ENCODE measurements at regions not wholly inside any gene's neighbourhood (a gene's known extent, or its start where the extent isn't known, plus 50 kb on each side); places are given as distances from the start of the nearest gene placed in this dataset.
"Not testable (repeated sequence)": the region's sequence is repeated elsewhere in the genome, so short reads cannot be mapped to it uniquely, and the experiment has no call there.

DNA sequence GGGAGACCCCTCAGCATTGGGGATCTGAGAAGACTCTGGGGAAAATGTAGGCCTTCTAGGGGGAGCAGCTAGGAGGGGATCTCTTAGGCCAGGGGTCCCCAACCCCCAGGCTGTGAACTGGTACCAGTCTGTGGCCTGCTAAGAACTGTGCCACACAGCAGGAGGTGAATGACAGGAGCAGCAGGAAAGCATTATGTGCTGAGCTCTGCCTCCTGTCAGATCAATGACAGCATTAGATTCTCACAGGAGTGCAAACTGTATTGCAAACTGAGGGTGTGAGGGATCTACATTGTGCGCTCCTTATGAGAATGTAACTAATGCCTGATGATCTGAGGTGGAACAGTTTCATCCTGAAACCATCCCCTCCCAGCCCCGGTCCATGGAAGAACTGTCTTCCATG, 127.3 kb downstream of the SCG2 start:
- DNase-seq: no peak

DNA sequence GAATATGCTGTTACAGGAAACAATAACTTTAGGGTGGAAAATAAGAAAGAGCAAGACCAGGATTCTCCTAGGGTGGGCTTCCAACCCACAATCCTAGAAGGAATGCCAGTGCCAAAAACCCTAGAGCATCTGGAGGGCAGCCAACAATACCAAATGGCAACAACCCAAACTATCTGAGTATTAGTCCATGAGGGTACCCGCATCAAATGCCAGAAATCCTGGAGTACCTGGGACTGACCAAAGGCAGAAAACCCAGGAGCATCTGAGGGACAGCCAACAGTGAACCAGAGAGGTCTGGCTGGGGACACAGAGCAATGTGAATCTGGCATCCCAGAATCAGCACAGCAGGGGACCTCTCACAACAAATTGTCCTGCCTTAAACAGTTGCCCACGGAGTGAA, 126.3 kb downstream of the SCG2 start:
- DNase-seq: no peak

DNA sequence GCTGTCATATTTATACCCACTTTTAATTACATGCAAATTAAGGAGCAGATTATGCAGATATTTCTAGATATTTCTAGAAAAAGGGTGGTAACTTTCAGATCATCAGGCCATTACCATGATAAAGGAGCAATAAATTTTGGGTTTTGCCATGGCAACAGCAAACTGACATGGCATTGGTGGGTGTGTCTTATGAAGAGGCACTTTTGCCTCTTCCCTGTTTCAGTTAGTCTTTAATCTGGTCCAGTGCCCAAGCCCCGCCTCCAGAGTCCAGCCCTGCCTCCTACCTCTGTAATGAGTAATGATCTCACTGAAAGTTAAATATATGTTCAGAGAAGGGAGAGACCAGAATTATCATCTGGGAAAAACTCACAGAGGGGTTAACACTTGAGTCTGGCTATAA, 124.8 kb downstream of the SCG2 start:
- DNase-seq: no peak

DNA sequence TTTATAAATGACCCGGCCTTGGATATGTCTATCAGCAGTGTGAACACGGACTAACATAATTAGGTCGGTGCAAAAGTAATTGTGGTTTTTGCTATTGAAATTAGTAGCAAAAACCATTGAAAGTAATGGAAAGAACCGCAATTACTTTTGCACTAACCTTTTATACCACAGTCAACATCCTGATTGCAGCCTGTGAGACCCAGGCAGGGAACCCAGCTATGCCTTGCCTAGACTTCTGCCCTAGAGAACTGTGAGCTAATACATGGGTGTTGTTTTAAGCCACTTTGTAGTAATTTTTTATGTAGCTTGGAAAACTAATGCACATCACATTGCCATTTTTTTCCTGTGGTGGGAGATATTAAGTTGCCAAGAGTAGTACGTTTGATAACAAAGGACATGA, 120.7 kb downstream of the SCG2 start:
- no peak for DNase-seq

DNA sequence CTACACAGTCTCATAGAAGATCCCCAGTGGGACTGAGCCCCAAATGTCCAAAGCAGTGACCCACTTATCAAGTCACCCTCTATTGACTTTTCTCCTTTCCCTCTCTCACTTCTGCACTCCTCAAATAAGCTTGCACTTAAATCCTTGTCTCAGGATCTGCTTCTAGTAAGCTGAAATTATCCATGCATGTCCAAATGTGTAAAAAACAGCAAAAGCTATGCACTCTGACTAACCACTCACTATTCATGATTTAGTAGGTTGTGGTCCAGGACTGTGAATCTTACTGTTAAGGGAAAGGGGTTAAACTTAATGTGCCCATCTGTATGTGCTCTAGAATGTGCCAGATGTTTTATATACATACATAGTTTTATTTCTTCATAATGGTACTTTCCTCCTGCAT, 115.4 kb downstream of the SCG2 start:
- DNase-seq: no peak

DNA sequence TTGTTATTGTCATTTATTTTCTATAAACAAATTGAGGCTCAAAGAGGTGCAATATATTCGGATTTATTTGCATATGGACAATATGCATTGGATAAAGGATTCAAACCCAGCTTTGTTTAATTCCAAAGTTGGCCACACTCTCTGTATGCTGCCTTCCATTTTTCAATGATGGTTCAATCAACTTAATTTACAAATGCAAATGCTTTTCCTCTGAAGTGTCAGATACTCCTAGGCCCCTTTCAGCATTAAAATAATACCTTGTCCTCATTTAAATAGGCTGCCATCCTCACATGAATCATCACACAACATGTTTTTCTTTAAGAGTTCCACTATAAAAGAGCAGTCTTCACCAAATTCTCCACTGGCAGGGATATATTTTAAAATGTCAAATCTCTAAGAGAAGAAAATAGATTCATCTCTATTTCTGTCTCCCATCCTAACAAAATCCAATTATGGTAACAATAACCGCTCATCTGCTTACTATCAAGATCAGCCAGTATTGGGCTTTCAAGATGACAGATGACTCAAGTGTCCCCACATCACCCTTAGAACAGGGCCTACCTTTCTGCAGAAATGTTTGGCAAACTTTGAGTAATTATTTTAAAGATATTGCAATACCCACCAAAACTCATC, 114.8 kb downstream of the SCG2 start:
- DNase-seq: no peak

DNA sequence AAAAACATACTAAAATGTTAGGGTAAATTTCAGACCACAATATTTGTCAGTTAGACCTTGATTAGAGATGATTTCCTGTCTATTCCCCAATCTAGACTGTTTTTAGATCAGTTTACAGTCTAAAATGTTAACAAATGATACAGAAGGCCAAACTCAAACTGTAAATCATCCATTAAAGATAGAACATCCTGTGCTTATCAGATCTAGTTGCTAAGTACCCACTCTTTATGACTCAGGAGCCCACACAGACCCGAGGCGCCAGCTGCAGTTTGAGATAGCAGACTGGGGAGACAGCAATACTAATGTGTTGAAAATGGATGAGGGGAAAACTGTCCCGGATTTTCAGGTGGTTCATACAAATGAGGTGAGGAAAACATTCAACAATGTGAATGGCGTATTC, 113.3 kb downstream of the SCG2 start:
- no peak for DNase-seq

DNA sequence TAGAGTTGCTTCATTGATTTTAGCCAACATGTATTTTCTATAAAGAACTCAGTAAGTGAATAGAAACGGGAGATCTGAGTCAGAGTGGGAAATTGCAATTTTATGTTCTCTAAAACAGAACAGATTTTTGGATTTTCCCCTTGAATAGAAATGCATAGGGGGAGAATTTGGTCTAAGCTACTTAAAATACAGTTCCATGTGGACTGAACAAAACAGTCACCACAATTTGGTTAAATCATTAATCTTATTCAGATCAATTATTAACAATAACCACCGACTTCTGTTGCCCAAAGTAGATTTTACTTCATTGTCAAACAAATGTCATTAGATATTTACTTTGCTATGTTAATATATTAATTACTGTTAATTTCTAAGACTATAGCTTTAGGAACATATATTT, 107.7 kb downstream of the SCG2 start:
- DNase-seq: no peak

DNA sequence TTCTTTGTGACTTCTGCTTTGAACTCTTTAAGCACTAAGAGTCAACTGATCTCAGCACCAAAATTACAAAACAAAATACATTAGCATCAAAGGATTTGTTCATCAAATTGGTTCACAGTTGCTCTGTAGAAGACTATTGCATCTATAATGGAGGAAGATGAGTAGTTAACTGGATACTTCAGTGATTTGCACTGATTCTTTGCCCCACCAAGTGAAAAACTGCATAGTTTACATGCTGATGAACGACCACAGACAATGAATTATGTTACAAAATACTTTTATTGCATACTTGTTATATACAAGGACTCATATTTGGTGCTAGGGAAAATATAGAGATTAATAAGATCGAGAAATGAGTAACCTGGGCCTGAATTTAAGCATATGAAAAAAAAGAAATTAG, 107.2 kb downstream of the SCG2 start:
- DNase-seq: no peak

DNA sequence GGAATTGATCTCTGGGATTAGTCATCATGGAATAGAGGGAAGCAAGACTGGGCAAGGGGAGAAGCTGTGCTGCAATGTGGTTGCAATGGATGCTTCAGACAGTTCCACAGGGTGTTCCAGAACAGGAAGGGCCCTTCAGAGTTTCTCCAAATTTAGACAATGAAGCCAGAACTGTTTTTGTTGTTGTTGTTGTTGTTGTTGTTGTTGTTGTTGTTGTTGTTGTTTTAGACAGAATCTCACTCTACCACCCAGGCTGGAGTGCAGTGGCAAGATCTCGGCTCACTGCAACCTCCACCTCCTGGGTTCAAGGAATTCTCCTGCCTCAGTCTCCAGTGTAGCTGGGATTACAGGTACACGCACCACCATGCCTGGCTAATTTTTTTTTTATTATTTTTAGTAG, 105.3 kb downstream of the SCG2 start:
- not testable (repeated sequence) for DNase-seq

DNA sequence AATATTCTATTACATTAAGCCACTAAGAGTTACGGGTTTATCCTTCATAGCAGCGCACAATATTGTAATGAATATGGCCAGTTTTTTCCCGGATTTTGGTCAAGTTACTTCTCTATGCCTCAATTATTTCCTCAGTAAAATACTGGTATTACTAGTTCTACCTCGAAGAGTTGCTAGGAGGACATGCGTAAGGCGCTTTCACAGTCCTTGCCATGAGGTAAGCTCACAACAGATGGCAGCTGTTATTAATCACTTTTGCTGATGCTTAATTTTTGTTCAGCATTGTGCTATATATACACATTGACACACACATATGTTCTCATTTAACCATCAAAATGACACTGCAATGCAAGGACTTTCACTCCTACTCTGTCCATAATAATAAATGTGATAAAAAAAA, 101.5 kb downstream of the SCG2 start:
- no peak for DNase-seq

DNA sequence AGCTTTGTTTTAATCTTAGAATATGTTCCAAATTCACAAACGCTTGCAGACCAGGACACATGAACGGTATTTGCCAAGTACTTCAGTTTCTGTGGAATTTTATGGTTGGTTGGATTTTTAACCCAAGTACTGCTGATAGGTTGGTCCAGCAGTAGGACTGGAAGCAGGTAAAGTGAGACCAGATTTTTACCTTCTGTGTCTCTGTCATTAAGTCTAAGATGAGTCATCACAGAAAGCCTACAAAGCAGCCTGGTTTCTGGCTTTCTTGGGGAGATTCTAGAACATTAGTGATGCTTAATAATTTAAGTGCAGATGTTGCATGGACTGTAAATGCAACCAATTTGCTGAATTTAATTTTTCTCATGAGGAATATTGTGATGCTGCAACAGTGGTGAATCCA, 100.5 kb downstream of the SCG2 start:
- no peak for DNase-seq

DNA sequence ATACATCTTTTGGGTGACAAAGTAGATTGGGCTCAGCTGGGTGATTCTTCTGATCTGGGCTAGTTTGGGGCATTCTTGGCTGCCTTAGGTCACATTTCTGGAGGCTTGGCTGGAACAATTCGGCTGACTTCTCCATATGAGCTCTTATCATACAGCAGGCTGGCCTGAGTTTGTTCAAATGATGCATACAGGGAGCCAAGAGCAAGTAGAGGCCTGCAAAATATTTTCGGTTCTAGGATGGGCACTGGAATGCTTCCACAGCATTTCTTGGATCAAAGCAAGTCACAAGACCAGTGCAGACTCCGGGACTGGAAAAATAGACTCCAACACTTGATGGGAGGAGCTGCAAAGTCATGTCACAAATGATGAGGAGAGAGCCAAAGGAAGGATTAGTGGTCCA, 98.4 kb downstream of the SCG2 start:
- no peak for DNase-seq

DNA sequence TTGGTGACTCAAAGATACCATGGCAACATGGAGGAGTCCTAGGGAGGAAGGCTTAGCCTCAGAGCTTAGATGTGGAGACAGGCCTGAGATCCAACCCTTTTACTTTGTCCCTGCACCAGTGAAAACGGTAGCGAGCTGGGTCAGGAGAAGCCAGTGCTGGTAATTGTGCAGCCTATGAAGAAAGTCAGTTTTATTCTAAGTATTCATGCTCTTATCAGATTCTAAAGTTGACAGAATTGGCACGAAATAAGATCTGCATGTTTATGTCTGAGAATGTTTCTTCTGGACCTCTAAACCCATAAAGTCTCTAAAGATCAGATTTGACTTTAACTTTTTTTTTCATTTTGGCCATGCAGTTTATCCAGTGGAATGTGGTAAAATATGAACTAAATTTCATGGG, 93.8 kb downstream of the SCG2 start:
- no peak for DNase-seq

DNA sequence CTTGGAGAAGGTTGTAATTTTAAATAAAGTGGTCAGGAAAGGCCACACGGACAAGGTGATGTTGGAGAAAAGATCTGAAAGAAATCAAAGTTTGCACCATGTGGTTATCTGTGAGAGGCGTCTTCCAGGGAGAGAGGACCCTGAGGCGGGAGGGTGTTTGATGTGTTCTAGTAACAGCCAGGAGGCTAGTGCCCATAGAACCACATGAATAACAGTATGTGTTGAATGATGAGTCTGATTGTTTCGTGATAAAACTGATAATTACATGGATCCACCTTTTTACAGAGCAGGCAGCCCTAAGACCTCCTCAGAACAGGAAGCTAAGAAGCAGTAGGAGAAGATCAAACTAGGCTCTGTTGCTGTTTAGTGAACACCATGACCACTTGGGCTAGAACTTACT, 91.4 kb downstream of the SCG2 start:
- no peak for DNase-seq

DNA sequence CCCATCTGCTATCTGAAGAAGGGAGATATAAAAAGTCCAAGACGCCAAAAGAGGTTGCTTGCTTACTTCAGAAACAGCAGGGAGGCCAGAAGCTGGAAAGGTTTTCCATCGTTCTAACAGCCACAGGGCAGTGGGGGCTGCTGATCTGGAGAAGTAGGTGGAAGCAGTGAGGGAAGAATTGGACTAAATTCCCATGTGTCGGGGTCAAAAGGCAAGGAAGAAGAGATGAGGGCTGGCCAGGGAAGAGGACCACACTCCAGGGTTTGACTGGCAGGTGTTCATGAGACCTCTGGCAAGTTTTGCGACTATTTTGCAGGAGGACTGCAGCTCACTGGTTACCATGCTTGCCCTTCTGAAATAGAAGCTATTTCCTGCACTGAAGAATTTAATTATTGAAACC, 91.0 kb downstream of the SCG2 start:
- no peak for DNase-seq

DNA sequence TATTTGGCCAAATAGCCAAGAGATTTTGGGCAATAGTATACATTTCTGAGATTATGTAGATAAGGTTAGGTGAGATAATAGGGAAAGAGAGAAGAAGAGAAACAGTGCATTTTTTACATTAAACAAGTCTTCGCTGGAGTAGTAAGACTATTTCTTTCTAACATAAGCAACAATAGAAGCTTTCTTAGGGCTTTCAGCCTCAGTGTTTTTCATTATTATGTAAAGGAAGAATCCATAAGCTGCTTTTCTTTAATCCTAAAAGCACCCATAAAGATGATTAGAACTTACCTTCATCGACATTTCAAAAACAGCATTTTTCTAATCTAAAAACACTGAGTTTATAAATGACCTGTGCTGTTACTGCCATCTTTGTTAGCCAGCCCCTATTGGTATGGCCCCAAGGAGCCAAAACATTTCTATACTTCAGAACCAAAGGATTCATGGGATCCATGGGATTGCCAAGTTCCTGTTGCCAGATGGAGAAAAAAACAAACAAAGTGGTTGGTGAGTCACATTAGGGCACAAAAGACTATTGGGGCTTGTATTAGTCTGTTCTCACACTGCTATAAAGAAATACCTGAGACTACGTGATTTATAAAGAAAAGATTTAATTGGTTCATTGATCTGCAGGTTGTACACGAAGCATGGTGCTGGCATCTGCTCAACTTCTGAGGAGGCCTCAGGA, 88.2 kb downstream of the SCG2 start:
- DNase-seq: no peak

DNA sequence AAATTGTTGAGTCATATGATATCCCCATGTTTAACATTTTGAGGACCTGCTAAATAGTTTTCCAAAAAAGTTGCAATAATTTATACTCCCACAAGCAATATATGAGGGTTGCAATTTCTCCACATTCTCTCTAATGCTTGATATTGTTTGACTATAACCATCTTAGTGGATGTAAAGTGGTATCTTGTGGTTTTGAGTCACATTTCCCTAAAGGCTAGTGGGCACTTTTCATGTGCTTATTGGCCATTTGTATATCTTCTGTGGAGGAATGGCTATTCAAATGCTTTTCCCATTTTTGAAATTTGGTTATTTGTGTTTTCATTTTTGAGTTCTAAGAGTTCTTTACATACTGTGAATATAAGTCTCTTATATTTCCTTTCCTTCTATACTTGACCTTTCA, 82.7 kb downstream of the SCG2 start:
- no peak for DNase-seq

DNA sequence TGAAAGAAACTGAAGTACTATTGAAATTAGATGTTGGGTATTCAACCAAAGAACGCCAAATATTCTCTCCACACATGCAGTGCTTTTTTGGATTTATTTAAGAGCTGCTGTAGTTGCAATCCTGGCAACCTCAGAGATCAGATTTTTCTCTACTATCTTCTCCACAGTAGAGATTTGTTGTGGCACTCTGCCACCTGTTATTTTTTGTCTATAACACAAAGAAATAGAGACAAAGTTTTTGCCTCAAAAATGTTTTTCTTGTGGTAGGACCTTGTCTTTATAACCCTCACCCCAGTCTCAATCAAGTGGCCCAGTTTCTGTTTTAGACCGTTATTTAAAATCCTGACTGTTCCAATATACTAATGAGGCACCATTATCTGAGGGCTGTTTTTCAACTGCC, 79.4 kb downstream of the SCG2 start:
- DNase-seq: no peak

DNA sequence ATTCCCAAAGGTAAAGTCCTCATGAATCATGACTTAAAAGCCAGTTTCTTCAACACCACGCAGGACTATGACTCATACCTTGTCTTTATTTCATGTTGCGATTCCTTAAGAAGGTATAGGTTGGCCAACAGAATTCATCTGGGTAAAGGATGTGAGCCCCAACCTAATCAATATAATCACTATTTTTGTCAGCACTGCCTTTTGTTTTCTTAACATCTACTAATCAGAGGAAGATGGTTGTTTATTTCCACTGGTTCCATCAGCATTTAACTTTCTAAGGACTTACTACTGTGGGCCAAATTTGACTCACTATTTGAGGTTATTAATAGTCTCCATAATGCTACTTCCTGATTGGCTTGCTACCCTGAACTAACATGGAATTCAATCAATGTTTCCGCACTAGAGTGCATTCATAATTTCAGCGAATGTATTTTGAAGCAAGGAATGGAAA, 78.6 kb downstream of the SCG2 start:
- no peak for DNase-seq

DNA sequence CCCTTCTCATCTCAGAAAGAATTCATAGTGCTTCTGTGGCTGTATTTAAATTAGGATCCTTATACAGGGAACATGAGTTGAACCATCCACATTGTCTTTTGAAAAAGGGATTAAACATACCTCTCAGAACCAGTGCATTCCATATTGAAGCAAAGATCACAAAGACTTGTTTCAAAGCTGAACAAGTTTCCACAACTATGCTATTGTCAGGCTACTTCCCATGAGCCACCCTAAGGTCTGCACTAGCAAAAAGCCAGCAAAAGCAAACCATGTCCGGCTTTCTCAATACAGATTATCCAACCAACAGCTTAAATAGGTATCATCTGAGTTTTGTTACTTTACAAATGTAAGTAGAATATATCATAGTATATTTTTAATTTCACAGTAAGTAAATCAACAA, 78.1 kb downstream of the SCG2 start:
- no peak for DNase-seq

DNA sequence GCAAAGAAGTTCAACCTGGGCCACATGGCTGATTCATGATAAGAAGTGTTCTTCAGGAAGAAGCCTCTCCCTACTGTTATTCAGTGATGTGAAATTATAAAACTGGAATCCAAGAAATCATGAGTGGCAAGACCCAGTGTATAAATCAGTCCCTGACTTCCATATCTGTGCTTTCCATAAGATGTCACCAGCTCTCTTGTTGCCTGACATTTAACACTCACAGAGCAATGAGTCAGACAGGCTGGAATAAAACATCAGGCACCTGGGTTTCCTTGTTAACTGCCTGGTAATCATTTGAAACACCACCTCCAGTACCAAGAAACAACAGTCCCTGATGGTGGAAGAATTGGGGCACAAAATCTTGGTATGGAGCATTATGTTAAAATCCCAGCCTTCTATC, 76.1 kb downstream of the SCG2 start:
- no peak for DNase-seq

DNA sequence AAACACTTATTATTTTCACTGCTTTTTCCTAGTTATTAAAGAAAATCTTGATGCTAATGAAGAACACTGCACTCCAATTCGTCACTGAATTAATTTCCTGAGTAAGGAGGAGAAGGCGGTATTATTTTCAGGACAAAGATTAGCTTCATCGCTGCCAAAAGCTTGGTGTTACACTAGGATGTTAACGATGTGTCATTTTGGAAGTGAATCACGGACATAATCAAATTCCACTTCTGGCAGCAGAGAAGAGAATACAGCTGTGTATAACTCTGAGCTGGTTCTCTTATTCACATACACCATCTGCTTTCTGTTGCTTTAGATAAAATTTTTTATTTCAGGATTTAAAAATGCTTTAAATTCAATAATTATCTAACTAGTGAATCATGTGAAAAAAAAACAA, 74.1 kb downstream of the SCG2 start:
- no peak for DNase-seq

DNA sequence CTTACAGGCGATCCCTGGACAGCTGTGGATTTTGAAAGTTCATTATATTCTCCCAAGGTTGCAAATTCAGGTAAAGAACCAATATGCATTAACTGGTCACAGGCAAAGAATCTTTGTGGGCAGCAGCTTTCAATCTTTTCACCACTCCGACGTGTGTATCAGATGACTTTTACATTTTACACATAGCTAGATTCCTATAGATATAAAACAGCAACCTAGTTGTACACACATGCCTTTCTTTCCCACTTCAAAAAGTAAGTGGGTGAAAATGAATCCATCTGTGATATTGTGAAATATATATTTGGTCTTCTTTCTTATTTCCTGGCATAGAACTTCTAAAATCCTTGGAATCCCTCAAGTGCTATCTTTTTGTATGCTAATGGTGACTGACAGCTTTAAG, 72.5 kb downstream of the SCG2 start:
- DNase-seq: no peak

DNA sequence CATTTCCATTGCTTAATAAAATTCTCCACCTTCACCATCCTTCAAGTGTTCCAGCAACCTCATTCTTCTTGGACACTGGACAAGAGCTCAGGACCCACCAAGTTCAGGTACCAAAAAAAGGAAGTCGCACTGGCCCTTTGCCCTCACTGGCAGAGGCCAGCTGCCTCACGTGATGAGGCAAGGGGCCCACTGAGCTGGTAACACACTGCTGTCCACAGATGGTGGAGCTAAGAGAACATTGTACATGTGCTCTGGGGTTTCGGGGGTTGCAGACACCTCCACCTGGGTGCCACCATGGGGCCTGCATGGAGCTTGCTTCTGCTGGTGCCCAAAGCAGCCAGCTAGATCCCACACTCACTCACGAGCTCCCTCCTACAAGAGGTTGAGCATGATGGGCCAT, 71.3 kb downstream of the SCG2 start:
- DNase-seq: no peak

Data from activated CD4-positive, alpha-beta T cell treated with anti-CD3 and anti-CD28 coated beads, Interleukin-2, amount 50 U/mL, for 48 hours (primary cell).